ENCODE measurements at regions not wholly inside any gene's neighbourhood (a gene's known extent, or its start where the extent isn't known, plus 50 kb on each side); places are given as distances from the start of the nearest gene placed in this dataset.

DNA sequence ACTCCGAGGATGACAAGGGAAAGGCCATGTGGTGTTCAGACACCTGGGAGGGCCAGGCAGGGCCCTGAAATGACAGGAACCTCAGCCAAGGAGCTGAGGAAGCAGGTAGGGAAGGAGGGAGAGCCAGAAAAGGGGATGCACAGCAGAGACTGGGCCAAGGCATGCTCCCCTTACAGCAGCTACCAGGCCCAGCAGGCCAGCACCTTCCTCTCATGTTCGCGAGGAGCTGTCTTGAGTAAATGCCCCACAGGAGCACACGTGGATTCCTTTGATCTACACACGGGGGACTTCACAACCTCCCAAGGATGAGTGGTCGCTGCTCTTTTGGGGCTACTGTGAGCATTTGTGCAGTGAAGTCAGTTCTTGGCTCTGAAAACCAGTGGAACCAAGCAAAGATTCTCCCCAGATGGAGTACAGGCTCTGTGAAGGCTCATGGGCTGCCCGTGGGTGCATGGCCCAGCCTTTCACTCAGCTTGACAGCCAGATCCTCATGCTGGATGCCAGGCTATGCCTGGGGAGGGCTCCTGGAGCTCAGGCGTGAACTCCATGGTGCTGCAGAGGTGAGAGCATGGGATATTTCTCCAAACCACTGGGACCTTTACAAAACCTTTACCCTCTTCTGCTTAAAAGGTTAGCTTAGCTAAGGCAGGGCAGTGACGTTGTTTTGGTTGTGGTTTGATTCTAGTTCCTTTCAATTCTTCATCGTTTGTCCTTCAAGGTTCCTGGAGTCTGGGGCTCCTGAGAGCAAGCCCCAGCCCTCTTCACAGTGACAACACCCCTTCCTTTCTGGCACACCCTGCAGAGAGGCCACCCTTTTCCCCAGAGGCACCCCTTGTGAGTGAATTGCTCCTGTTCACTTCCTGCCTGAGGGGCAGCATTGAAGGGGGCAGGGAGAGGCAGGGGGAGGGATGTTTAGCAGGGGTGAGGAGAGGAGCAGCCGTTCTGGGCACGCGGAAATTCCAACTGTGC is 74.2 kb upstream of the ZPBP start:
- DNase-seq (ENCODE audit: low read depth in 2 of 2): no peak

DNA sequence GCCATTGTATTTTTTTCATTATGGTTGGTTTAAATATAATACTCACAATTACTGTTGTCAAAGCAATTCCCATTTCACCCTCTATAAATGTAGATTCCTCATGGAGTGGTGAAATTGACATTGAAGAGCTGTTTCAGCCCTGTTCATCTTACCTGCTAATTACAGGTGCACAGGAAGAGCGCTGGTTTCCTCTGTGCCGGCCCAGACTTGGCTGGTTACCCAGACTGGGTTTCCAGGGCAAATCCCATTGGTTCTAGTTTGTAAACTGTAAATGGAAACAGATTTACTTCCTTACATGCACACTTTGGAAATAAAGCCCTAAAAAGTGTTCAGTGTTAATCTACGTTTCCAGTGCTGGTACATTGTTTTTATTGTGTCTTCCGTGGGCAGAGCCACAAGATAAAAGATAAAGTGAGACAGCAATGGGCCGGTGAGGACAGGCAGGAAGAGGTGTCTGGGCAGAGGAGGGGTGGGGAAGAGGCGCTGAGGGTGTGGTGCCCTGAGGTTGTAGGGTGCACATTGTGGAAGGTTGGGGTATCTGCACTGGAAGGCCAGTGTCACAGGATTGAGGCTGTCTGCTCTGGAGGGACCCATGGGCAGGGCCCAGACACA is 71.6 kb upstream of the ZPBP start:
- no peak for DNase-seq (ENCODE audit: low read depth in 2 of 2)

DNA sequence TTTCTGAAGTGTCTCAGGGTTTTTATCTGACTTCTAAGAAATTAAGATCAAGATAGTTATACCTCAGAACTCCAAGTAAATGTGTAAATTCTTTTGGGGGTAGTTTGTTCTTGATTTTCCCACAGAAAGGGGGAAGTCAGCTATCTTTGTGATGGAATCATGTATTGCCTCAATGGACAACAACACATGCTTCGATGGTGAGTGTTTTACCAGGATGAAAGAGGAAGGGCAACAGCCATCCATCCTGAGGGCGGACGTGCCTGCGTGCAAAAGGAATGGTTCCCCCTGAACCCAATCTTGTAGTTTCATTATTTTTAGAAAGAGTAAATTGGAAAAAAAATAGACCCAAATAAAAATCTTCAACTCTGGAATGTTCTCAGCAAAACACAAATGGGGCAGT is 67.2 kb upstream of the ZPBP start:
- no peak for DNase-seq (ENCODE audit: low read depth in 2 of 2)

DNA sequence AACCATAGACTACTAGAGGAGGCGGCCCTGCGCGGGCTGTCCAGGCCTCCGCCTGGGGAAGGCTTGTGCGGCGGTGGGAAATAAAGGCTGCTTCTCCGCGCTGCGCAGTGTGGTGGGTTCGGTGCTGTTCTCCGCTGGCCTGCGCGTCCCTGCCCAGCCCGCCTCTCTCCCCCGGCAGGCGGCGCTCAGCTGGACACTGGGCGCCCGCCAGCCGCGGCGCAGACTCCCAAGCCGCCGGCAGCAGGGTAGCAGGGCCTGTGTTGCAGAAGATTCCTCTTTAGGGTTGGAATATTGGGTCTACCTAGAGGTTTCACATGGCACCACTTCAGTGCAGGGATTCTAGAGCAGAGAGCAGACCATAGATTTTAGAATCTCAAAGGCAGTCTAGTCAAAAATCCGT is 66.1 kb upstream of the ZPBP start:
- no peak for DNase-seq (ENCODE audit: low read depth in 2 of 2)

DNA sequence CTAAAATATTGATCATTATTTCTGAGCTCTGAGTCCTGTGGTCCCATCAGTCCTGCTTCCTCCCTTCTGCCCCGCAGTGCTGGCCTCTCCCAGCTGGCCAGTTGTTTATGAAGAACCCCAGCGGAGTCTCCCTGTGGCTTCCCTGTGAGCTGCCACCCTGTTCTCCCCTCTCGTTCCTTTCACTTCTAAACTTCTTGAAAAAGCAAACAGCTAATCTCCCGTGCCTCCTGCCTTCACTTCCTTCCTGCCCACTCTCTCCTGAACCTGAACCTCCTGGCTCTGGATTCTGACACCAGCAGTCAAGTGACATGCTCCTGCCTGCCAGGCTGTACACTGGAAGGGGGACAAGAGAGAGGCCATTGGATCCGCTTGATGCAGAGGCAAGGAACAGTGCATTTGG is 63.7 kb upstream of the ZPBP start:
- DNase-seq (ENCODE audit: low read depth in 2 of 2): no peak

DNA sequence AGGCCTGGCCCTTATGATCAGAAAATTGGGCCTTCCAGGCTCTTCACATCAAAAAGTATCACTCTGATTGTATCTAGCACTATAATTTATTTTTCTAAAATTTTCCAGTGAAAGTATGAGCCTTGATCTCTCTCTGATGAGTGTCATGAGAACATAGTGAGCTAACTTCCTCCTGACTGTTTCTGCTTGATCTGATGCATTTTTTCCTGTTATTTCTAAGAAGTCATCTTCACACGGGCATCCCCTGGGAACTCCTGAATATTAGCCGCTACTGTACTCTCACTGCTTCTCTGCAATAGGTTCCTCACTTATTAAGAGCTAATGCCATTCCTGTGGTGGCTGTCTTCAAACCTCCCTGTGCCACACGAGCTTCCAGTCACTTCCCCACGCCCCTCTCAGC is 63.1 kb upstream of the ZPBP start:
- DNase-seq (ENCODE audit: low read depth in 2 of 2): no peak

DNA sequence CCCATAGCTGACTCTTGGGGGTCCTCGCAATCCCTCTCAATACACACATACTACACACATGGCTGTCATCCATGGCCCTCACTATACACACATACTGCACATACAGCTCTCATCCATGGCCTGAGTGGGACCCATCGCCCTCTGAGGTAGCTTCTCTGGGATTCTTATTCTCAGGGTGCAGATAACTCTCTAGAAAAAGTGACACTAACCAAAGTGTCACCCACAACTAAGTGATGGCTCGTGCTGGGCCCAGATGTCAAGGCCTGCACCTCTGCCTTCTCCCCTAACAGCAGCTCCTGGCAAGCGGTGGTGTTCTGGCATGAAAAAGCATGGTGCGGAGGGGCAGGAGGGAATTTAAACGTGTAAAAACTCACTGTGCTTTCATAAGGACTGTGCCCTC is 62.7 kb upstream of the ZPBP start:
- DNase-seq (ENCODE audit: low read depth in 2 of 2): no peak

DNA sequence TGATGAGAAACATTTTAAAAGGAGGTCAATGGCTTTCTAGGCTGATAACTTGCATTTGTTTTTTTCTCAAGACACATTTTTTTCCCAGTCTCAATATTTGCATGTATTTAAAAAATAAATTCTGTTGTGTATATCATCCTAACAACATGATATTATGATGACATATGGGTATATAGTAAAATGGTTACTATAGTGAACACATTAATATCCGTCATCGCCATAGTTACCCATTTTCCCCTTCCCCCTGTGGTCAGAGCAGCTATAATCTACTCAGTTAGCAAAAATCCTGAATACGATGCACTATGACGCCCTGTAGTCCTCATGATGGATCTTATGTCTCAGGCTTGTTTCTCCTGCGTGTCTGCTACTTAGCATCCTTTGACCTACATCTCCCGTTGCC is 60.9 kb upstream of the ZPBP start:
- no peak for DNase-seq (ENCODE audit: low read depth in 2 of 2)

DNA sequence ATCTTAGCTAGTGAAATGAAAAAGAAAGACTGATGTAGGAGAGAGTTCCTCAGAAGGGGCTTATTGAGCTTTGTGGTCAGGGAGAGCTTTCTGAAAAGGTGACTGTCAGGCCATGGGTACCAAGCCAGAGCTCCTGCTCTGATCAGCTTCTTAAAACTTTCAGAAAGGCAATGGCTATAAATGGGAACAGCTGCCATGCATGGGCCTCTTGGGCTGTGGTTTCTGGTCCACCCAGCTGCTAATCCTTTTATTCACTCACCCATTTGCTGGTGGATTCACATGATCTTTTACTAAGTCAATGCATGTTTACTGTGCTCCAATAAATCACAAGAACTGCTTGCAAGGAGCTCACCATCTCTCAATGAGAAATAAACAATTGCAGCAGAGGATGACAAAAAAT is 60.1 kb upstream of the ZPBP start:
- DNase-seq (ENCODE audit: low read depth in 2 of 2): no peak

DNA sequence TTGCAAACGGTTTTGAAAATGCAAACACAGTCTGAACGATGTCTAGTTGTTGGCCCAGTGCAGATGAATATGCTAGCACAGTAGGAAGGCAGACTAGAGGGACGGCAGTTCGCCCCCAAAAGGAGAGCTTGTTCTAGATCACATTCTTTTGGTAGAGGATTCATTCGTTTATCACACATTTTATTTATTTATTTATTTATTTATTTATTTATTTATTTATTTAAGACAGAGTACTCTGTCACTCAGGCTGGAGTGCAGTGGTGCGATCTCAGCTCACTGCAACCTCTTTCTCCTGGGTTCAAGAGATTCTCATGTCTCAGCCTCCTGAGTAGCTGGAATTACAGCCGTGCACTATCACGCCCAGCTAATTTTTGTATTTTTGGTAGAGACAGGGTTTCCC is 59.4 kb upstream of the ZPBP start:
- DNase-seq (ENCODE audit: low read depth in 2 of 2): no peak

DNA sequence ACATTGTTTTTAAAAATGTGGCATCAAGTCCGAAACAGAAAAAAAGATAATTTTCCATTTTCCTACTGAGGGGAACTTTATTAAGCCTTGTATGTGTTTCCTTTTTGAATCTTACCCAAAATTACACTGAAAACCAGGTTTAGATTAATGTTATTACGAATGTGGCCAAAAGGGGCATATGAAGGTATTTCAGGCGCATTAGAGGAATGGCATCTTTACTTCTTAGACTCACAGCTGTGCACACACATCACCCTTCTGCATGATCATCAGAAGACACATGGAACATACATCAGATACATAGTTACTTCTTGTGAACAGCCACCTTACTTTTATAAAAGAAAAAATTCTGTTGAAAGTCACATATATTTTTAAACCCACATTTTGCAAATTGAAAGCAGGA is 58.6 kb upstream of the ZPBP start:
- DNase-seq (ENCODE audit: low read depth in 2 of 2): no peak

DNA sequence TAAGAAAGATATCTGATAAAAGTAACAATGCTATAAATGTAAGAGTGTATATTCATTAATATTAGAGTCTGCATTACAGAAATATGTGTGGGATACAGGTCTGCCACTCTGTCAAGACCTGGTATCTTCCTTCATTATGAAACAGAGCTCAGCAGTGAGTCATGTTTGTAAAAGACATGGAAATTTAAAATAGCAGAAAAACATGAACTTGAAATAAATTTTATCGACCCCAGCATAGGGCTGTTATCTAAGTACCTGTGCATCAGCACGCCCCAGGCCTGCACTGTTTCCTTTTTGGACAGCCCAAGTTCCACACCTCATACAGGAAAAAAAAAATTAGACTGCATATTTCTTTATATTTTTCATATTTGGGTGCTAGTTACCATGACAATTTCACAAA is 58.0 kb upstream of the ZPBP start:
- DNase-seq (ENCODE audit: low read depth in 2 of 2): no peak

DNA sequence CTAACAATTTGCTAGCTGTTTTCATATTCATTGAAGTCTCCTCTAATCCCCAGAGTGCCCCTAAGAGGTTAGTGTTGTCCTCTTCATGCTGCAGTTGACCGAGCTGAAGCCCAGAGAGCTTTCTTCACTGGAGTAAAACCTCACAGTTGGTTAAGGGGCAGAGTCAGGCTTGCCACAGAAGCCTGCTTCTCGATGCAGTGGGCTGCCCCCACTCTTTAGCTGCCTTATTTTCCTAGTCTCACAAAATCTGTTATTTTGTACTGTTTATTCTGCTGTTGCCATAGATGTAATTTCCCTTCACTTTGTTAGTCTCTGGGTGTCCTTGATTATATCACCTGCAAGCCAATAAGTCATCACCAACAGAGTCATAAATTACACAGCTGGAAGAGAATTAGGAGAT is 56.3 kb upstream of the ZPBP start:
- DNase-seq (ENCODE audit: low read depth in 2 of 2): no peak

DNA sequence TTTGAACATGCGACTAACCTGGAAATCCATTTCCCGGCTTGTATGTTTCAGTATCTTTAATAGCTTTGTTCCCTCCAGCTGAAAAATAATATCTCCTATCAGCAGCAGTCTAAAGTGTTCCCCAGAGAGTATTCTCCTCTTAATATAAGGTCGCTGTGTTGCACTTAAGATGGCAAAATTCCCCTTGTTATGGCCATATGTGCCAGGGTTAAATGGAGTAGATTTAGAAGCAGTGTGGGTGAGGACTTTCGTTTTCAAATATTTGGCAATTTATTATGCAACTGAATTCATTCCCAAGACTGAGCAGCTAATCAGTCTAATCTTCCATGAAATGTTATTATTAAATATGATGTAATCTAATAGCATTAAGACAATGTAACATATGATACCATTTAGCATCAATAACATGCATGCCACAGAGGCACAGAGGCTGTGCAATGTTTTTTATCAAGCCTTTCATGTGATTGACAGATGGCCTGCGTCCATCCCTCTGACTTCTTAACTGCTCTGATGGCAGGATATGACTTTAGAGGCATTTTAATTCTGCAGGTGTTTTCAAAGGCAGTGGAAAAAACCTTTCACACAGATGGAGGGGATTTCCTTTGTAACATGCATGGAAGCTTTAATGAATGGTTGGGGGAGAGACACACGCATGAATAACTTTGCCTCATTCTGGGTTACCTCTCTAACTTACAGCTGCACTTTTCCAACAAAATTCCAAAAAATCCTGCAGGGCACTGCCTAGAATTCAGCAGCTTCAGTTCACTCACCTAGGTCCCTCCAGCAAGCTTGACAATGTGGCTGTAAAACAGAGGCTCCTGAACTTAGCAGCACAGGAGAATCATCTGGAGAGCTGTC is 55.1 kb upstream of the ZPBP start:
- no peak for DNase-seq (ENCODE audit: low read depth in 2 of 2)

DNA sequence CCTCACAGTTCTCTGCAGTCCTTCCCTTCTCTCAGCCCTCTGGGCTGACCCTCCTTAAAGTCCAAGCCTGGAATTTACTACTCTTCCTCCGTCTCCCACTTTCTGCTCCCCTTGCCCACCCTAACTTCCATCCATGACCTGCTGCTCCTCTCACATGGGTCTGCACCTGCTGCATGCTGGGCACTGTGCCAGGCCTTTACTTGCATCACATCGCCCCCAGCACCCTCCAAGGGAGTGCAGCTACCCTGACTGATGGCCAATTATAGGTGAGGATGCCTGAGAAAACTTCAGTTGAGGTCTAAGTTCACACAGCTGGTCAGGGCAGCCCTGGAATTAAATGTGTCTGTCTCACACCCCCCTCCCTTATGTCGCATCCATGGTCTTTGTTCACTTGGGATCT is 53.6 kb upstream of the ZPBP start:
- no peak for DNase-seq (ENCODE audit: low read depth in 2 of 2)

DNA sequence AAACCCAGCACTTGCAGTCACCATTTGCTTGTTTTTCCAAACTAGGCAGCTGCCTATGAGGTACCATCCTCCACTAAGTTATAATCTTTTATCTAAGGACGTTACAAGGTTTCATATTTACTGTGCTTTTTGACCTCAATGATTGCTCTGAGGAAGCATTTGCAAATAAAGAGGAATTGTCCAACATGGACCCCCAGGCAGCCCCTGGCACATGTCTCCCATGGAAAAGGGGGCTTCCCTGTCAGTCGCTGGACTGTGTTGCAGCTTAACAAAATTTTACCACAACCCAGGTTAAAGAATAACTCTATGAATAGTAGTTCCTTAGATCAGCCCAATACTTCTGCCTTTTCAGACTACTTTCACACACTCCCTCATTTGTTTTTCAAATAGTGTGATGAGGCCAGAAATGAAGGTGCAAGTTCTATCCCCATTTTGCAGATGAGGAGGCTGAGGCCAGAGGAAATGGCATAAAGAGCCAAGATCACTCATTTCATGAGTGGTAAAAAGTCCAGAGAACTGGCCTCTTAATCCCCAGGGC is 52.8 kb upstream of the ZPBP start:
- no peak for DNase-seq (ENCODE audit: low read depth in 2 of 2)

DNA sequence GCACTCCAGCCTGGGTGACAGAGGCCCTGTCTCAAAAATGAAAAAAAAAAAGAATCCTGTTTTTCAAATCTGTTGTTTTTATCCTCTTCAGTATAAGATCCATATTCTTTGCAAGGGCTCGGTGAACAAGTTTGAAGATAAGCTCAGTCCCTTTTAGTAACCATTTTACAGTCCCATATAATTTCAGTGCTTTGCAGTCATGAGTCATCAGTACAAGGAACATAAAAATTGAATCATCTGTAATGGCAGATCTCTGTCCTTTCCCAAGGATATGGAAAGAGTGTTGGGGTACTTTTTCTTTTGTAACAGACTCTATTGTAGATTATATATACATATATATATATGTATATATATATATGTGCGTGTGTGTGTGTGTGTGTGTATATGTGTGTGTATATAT is 52.2 kb upstream of the ZPBP start:
- DNase-seq (ENCODE audit: low read depth in 2 of 2): no peak

All from dermis microvascular lymphatic vessel endothelial cell (primary cell).